Stimulated activated CD8-positive, alpha-beta memory T cell treated with anti-CD3 and anti-CD28 coated beads, Interleukin-15, amount 100 ng/mL, for 4 hours (primary cell): ENCODE measurements at regions not wholly inside any gene's neighbourhood (a gene's known extent, or its start where the extent isn't known, plus 50 kb on each side); places are given as distances from the start of the nearest gene placed in this dataset.
"Not testable (repeated sequence)": the region's sequence is repeated elsewhere in the genome, so short reads cannot be mapped to it uniquely, and the experiment has no call there.

ENCODE experiments used
- DNase-seq, 2 donors: peaks; one replicate each; pipeline ENCODE4 v3.0.0-alpha.2; 2020; ENCODE audit warnings: low read depth in 2 of 2

DNA sequence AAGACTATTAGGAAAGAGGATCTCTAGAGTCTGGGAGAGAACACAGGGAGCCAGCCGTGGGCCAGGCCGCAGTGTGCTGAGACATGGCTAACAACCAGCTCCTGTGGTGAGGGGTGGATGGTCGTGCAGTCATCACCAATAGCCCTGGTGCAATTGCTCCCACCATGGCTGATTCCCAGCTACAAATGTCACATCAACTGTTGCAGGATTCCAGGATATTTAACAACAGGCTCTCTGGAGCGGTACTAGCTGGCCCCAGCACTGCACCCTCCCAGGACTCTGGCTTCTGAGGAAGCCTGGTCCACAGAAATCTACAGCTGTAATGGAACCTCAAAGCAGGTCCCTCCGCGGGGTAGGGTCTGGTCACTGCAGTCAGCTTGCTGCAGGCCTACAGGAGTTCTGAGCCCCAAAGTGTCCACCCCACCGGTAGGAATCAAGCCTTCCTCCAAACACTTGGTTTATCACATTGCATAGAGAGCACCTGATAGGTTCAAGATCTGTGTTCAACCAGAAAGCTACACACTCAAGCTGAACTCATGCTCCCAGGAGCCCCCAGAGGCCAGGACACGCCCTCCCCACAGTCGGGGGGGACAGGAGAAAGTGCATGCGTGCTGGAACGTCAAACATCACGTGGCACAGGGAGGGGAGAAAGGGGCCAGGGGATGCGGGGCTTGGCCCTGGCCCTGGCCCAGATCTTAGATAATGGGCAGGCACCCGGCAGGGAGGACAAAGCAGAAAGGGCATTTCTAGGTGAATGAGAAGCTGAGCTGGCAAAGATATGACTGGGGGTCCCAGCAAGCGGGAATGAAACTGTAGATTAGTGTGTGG lies 609.0 kb downstream of the TBC1D22A start:
- no peak for DNase-seq

DNA sequence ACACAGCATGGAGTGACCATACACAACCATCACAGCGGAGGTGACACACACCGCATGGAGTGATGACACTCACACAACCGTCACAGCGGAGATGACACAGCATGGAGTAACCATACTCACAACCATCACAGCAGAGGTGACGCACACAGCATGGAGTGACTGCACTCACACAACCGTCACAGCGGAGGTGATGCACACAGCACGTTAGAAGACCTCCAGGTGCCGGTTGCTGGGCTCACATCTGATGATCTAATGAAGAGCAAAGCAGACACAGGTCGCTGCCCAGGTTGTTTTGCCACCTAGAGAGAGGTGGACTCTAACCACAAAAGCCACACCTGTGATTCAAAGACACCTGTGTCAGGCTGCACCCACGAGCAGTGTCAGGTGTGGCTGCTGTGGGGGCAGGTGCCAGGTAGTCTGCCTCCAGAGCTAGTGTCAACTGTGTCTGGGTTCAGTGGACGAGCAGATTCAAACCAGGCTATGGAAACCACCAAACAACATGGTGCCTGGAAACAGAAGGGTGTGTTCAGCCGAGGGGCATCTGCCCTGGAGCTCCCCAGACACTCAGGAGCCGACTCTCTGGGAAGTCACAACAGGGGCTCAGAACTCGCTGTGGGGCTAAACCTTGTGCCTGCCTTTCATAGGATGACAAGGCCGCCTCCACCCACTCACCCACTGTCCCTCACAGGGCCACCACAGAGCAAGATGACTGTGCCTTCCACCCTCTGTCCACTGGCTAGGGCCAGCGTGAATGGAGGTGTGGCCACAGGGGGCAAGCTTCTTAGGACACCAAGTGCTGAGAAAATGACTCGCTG lies 608.2 kb downstream of the TBC1D22A start:
- no peak for DNase-seq

DNA sequence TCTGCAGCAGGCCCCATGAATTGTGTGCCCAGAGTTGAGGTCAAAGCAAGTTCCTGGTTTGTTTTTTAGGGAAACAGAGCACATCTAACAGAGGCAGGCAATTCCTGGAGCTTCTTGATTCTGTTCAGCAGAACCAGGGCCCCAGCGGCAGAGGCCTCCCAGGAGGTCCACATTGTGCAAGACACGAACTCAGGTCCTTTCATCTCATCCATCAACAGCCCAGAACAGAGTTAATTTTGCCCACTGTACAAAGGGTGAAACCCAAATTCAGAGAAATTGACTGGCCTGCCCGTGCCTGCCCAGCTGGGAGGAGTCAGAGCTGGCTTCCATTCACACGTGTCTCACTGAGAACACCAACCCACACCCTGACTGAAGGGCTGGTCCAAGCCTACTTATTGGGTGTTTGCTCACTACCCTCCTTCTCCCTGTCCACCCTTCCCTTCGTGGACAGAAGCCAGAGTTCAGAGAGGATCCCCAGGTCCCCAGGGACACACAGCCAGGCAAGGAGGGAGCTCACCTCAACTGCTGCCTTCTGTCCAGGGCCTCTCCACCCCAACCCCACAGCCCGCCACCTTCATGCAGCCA lies 607.1 kb downstream of the TBC1D22A start:
- no peak for DNase-seq

DNA sequence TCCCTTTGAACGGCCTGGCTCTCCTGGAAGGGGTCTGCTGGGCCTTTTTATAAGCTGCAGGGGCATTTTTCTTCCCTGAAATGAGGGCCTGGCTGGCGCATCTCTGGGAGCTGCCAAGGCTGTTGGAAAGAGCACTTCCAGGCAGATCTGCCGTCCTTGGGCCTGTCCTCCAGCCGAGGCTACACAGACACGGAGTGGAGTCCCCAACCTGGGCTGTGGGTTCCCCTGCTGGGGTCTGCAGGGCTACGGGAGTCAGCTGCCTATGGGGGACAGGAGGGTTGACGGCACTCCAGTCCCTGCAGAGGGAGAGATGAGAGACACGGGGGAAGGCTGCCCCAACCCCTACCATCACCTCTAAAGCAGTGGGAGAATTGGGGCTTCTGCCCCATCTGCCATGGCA lies 606.6 kb downstream of the TBC1D22A start:
- DNase-seq: no peak

DNA sequence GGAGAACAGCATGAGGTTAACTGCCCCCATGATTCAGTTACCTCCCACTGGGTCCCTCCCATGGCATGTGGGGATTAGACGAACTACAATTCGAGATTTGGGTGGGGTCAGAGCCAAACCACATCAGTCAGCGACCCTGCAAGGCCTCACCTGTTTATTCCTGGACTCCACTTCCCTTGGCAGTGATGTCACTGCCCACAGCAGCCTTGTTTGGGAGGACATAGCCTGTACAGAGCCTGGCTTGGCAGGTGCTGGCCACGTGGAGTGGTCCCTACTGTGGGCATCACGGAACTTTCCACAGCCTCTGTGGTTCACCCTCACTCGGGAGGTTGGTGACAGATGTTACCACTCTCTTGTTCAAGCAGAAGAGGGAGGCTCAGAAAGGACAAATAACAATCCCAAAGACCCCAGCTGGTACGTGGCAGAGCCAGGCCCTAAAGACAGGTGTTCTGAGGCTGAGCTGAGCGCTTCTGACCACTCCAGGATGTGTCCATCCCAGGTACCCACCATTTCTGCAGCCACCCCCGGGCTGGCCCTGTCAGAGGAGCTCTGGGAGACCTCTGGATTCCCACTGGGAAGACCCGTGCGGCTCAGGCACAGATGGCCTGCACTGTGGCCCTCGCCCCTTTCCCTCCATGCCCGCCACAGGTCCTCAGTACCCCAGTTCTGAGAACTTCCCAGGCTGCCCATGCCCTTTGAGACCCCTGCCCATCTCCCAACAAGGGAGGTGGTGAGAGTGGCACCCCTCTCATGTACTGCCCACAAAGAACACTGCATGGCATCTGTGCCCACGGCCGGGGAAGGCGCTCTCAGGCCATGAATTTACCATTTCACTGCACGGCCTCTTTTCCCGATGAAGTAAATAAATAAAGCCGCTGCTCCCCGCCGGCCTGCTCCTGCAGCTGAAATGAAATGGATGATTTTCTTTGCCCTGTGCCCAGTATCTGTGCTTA lies 605.8 kb downstream of the TBC1D22A start:
- no peak for DNase-seq

DNA sequence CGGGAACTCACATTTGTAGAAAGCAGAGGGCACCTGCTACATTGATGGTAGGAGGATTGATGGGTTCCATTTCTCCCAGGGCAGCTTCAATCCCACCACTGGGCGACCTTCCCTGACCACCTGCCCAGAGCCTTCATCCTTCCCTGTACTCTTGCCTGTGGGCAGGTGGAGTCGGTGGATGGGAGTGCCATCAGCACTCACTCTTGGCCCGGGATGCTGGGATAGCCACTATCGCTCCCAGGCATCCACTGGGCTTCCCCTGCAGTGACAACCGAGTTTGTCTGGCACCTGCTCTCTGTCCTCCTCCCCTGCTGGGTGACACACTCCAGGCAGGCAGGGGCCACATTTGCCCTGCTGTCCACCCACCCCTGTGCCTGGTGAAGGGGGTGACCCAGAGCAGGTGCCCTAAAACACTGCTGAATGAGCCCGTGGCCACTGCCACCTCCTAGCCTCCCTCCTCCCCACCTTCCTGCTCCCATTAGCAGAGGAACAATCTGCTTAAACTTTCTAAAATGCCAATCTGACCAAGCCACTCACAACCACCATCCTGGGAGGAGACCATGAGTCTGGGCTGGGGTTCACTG lies 604.7 kb downstream of the TBC1D22A start:
- DNase-seq: no peak

DNA sequence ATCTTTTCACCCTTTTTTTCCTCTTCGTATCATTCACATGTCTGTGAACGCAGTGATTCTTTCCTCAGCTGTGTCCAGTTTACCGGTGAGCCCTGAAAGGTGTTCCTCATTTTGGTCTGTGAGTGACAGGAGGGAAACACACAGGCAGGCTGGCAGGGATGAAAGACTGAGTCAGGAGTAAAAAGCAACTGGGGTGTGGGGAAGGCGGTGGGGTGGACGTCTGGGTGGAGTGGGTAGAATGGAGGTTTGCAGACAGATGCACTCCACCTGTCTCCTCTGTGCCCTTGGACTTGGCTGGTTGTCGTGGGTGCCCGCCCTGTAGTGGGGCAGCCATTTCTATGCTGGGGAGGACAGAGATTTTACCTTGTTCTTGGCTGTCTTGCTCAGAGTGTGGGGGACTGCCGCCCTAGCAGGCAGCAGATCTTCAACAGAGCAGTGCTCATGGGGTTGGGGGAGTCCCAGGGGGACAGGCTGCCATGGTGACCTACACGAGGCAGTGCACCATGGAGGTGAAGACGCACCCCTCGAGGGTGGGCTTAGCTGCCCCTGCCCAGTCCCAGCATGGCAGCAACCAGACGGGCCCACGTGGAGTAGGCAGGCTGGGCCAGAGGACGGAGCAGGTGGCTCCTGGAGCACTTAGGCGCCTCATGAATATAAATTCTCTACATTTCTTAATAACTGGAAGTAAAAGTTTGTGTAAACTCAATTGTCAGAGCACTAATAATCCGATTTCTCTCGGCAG lies 603.7 kb downstream of the TBC1D22A start:
- no peak for DNase-seq

DNA sequence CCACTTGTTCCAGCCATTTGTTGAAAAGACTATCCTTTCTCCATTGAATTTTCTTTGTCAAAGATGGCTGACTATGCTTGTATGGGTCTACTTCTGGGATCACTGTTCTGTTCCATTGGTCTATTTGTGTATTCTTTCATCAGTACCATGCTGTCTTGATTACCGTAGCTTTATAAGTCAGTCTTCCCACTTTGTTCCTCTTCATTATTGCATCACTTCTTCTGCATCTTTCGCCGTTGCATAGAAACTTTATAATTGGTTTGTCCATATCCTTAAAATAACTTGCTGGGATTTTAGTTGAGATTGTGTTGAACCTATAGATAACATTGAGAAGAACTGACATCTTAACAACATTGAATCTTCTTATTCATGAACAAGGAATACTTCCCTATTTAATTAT lies 598.8 kb downstream of the TBC1D22A start:
- no peak for DNase-seq

DNA sequence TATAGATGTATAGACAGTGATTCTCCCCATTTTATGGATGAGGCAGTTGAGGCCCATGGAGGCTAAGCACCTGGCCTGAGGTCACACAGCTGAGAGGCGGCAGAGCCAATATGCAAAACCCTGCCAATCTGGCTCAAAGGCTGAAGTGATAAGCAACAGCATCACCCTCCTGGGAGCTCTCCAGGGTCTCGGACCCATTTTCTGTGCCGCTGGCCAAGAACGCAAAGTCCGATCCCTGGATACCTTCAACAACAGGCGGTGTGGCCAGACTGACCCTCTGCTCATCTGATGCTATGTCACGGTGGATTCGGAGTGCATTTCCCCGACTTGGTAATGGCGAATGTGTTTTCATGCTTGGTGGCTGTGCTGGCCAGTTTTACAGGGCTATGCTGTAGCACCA lies 595.0 kb downstream of the TBC1D22A start:
- no peak for DNase-seq

DNA sequence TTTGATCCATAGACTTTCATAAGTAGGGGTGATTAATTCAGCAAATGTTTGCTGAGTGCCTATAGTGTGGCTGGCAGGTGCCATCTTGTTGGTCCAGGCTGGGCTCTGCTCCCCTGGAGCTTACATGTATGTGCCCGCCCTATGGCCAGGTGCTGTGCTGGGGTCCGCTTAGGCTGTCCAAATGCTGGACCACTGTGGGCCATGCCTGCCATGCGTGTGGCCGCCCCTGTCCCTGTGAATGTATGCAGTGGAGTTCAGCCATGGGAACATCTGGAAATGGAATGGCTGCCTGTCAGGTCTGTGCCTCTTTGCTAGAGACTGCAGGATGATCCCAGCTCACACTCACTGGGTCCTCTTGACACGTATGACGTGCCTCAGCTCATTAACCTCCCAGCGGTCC lies 594.6 kb downstream of the TBC1D22A start:
- DNase-seq: no peak

DNA sequence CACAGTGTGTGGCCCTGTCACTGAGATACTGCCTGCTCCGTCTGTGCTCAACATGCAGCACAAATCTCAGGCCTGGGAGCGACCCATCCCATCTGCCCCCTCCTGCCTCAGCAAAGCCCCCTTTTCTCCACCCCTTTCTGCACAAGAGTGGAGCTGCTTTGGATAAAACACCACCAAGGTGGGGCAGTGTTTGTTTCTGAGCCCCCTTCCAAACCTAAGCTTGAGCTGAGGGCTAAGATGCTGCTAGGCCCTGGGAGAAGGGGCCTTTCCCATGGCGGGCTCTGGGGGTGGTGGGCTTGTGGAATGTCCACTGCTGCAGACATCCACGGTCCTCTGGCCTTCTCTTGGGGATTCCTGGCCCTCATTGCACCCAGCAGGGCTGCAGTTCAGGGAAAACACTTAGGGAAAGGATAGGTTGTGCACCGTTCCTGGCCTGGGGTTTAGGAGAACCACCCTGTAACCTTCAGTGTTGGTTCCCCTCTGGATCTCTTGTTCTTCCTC lies 594.1 kb downstream of the TBC1D22A start:
- DNase-seq: no peak

DNA sequence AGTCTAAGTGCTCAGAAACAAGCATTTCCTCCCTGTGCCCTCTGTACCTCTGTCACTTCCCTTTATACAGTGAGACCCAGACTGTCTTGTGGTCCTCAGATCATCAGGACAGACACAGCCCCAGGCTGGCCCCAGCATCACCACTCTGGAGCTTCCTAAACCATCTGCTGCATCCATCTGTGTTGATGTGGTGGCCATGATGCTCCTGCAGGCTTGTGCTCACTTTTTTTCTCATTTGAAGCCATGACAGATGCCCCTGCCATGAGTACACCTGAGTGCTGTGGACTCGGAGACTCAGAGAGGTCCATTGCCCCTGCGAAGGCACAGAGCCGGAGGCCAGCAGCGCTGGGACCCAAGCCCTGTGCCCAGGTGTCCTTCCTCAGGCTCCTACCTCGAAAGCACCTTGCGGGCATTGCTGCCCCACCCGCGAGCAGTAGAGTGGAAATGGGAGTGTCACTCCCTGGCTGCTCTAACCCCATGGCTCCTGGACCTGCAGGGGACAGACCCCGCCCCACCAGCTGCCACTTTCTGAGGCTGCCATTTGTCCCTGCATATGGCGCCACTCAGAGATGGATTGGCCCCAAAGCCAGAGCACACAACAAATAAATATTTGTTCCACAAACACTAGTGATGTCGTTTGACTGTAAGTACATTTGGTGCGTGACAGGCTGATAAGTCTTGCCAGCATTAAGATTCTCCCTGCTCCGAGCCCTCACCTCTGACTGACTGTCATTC lies 593.5 kb downstream of the TBC1D22A start:
- DNase-seq: no peak

DNA sequence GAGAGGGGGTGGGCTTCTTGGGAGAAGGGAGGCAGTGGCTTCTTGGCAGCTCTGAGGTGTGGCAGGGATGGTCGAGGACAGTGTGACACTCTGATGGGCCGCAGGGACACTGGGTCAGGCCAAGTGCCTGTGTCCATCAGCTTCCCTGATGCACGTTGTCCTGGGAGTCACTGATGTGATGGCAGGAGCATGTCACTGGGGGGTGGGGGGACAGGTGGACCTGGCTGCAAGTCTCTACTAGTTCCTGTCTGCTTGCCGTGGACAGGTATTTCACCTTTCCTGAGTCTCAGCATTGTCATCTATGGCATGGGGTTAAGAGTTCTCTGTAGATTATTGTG lies 592.9 kb downstream of the TBC1D22A start:
- no peak for DNase-seq

DNA sequence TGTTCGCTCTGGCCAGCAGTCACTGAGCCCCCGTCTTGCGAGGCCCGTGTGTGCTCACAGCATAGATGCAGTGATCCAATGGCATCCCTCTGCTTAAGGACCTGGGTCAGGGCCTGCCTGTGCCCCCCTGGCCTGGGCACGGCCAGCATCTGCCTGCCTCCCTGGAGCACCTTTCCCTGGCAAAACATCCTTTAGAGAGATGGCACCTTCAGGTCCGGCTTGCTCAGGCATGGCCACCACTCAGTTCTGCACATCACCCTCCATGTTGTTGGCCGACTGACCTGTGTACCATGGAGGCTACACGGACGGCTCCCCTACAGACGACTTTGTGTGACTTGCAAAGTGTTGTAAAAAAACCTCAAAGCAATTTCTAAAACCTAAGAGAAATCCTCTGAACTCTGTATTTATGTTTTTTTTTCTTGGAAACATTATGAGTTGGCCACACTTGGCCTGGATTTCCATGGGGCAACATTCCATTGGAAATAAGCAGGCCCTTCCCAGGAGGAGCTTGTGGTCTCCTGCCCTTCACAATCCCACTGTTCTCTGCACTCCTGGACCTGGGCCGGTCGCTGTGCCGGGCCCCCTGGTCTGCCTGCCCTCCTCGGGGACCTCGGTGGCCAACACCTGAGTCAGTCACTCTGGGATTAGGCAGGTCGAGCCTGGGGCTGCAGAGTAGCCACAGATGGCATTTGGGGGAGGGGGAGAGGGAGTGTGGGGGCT lies 592.4 kb downstream of the TBC1D22A start:
- no peak for DNase-seq

DNA sequence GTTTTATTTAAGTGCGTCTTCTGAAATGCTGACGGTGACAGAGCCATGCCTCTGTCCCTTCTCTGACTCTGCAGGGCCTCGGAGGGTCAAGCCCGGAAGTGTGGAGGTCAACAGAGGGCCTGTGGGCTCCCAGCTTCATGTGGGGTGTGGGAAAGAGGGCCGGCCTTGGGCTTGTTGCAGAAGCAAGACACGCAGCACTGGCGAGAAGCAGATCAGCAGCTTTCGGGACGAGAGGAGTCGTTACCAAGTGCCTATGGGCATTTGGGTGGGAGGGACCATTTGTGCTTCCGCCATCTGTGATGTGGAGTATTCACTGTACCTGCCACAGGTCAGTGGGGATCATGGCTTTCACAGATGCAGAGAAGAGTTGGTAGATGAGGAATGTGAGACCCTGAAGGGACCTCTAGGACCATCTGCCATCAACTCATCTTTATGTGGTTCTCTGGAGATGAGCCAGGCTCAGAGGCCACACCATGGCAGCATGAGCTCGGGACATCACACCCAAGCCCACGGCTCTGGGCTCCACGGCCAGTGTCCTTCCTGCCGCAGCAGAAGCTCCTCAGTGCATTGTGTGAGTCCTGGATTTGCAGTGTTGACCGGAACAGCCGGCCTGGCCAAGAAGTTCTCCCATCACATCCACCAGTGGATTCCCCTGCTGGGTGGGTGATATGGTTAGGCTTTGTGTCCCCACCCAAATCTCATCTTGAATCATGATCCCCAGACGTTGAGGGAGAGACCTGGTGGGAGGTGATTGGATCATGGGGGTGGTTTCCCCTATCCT lies 590.7 kb downstream of the TBC1D22A start:
- DNase-seq: no peak

DNA sequence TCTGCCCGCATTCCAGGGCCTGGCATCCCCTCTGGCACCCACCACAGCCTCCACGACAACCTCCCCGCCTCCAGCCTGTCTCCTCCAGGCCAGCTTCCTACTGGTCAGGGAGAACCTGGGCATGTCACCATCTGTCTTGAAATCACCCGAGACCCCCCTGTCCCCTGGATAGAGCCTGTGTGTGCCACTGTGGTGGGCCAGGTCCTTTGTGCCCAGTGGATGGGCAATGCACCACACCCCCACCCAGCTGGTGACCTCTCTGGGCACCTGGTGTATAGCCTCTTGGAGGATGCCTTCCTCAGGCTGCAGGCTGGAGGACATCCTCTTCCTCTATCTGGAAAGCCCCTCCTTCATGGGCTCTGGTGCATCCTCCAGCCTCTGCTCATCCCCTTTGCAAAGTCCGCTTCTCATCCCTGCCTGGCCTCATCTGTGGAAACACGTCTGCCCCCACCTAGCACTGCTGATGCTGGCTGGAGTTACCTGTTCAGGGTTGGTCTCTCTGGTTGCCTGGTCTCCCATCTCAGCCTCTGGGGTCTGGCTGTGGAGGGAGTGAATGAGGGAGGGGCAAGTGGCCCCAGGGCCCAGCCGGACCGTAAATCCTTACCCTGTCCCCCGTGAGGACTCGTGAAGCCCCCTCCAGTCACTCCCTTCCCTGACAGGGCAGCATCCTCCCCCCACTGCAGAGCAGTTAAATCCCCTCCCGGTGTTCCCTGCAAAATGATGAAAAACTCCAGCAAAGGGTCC lies 589.6 kb downstream of the TBC1D22A start:
- no peak for DNase-seq

DNA sequence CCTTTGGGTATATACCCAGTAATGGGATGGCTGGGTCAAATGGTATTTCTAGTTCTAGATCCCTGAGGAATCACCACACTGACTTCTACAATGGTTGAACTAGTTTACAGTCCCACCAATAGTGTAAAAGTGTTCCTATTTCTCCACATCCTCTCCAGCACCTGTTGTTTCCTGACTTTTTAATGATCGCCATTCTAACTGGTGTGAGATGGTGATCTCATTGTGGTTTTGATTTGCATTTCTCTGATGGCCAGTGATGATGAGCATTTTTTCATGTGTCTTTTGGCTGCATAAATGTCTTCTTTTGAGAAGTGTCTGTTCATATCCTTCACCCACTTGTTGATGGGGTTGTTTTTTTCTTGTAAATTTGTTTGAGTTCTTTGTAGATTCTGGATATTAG lies 583.8 kb downstream of the TBC1D22A start:
- DNase-seq: not testable (repeated sequence)

DNA sequence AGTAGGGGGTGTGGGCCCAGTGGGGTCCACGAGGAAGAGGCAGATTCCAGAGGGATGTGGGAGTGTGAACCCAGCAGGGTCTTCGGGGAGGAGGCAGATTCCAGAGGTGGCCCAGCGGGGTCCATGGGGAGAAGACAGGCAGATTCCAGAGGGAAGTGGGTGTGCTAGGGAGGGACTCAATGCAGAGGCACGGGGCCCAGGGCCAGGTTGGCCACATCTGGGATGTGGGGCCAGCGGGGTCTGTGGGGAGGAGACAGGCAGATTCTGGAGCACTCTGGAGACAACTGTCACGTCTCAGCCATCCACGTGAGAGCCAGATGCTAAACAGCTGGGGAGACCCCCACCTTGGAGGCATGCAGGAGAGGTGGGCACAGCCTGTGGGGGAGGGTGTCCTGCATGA lies 582.6 kb downstream of the TBC1D22A start:
- no peak for DNase-seq
